CD4-positive, alpha-beta T cell treated with Interleukin-1 beta for 1 hour (primary cell): ENCODE measurements at regions not wholly inside any gene's neighbourhood (a gene's known extent, or its start where the extent isn't known, plus 50 kb on each side); places are given as distances from the start of the nearest gene placed in this dataset.
"Not testable (repeated sequence)": the region's sequence is repeated elsewhere in the genome, so short reads cannot be mapped to it uniquely, and the experiment has no call there.

ENCODE experiments used
- DNase-seq, 2 donors: peaks; one replicate each; pipeline ENCODE4 v3.0.0-alpha.2; 2020 to 2022

GRCh38 chr9:64813072-64813471, 471.9 kb downstream of the FOXD4L5 start:
- DNase-seq: not testable (repeated sequence)

GRCh38 chr9:64778667-64779066, 506.3 kb downstream of the FOXD4L5 start:
- DNase-seq: not testable (repeated sequence)

DNA sequence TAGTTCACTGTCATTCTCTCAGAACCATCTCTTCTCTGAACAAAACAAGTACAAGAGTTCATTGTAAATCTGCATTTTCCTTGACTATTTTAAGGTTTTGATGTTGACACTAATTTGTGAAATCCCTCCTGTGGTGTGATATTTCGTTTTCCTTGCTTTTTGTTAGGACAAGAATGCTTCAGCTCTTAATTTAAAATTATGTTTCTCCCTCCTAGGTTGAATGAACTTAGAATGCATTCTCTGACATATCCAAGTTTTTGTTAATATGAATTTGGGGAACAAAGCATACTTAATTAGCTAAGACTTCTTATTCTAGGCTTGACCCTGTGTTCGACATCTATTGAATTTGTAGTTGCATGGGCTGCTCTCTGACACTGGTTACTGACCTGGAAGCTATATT, 508.7 kb downstream of the FOXD4L5 start:
- DNase-seq: not testable (repeated sequence)

DNA sequence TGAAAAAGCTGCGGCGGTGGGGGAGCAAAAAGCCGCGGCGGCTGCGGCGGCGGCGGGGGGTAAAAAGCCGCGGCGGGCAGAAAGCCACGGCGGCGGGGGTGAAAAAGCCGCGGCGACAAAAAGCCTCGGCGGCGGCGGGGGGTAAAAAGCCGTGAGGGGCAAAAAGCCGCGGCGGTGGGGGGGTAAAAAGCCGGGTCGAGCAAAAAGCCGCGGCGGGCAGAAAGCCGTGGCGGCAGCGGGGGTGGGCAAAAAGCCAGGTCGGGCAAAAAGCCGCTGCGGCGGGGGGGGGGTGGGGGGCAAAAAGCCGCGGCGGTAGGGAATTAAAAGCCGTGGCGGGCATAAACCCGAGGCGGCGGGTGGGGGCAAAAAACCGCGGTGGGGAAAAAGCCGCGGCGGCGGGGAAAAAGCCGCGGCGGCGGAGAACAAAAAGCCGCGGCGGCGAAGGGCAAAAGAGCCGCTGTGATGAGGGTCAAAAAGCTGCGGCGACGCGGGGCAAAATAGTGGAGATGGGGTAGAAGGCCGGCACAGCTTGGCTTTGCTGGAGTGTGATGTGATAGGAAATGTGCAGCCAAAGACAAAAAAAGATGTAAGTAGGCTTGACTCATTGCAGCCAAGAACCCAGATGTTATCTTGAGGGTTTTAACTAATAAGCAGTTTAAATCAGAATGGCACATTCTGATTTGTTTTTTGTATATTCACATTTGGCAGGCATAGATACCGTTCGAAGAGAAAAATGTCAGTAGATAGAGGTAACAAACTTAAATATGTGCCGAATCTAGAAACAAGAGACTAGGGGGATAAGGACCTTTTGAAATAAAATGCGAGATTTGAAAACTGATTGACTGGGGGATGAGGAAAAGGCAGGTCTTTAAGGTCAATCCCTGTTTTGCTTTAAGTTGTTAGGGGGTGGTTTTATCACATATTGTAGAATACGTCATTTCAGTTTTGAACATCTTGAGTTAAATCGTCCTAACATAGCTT, 509.9 kb downstream of the FOXD4L5 start:
- DNase-seq: peak in 1 of 2 donors; percentile 15

DNA sequence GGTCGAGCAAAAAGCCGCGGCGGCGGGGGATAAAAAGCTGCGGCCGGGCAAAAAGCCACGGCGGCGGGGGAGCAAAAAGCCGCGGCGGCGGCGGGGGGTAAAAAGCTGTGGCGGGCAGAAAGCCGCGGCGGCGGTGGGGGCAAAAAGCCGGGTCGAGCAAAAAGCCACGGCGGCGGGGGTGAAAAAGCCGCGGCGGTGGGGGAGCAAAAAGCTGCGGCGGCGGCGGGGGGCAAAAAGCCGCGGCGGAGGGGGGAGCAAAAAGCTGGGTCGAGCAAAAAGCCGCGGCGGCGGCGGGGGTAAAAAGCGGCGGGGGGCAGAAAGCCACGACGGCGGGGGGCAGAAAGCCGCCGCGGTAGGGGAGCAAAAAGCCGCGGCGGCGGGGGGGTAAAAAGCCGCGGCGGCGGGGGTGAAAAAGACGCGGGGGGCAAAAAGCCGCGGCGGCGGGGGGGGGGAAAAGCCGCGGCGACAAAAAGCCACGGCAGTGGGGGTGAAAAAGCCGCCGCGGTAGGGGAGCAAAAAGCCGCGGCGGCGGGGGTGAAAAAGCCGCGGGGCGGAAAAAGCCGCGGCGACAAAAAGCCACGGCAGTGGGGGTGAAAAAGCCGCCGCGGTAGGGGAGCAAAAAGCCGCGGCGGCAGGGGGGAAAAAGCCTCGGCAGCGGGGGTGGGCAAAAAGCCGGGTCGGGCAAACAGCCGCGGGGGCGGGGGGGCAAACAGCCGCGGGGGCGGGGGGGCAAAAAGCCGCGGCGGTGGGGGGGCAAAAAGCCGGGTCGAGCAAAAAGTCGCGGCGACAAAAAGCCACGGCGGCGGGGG, 510.8 kb downstream of the FOXD4L5 start:
- peak in 1 of 2 donors; percentile 19 for DNase-seq

DNA sequence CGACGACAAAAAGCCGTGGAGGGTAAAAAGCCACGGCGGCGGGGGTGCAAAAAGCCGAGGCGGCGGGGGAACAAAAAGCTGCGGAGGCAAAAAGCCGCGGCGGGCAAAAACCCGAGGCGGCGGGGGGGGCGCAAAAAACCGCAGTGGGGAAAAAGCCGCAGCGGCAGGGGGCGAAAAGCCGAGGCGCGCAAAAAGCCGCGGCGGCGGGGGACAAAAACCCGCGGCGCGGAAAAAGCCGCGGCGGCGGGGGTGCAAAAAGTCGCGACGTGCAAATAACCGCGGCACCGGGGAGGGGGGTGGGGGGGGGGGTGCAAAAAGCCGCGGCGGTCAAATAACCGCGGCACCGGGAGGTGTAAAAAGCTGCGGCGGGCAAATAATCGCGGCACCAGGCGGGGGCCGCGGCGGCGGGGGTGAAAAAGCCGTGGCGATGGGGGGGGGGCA, 511.5 kb downstream of the FOXD4L5 start:
- peak; percentile 1 to 27 for DNase-seq

- not testable (repeated sequence) for DNase-seq
Measured at GRCh38 chr9:64772751-64773331, 512.2 kb downstream of the FOXD4L5 start.

GRCh38 chr9:64772123-64772736, 512.8 kb downstream of the FOXD4L5 start:
- DNase-seq: peak in 1 of 2 donors; percentile 36
